ENCODE measurements at regions not wholly inside any gene's neighbourhood (a gene's known extent, or its start where the extent isn't known, plus 50 kb on each side); places are given as distances from the start of the nearest gene placed in this dataset.

GRCh38 chr1:70892930-70893329 lies 154.7 kb downstream of the PTGER3 start:
- WGBS (ENCODE audit: insufficient coverage, low coverage, missing lambda C conversion rate) = 0% methylated on average over 1 of the region's 1 CpG
- Histone ChIP-seq H3K4me2 (ENCODE audit: insufficient read depth, low read length) (no peak overlapping the region), H2AFZ (ENCODE audit: low read depth, low read length) (no peak overlapping the region), H3K27ac (ENCODE audit: extremely low read depth, low read depth, low read length) (no peak overlapping the region), H3K9me3 (replicated peaks; ENCODE audit: control insufficient read depth, insufficient read depth, low read depth, low read length) (no peaks in the 10 kb centered on the region), H3K4me1 (replicated peaks in 1 of 2; ENCODE audit: control insufficient read depth in 2 of 2, insufficient read depth in 2 of 2, low read length in 2 of 2) (peaks cover 0 to 35% of the 10 kb centered on the region in 2 experiments; a peak in 3 of 5 replicates), H3K9ac (ENCODE audit: insufficient read depth in 1 of 2, low read depth in 2 of 2, low read length in 2 of 2) (no peak overlapping the region), H3K27me3 (ENCODE audit: control insufficient read depth in 2 of 2, insufficient read depth in 2 of 2, low read length in 2 of 2) (no peaks in the 10 kb centered on the region), H4K20me1 (replicated peaks; ENCODE audit: control insufficient read depth, insufficient read depth, low read length) (no peaks in the 10 kb centered on the region), H3K9me1 (ENCODE audit: control insufficient read depth, insufficient read depth, low read length) (no peaks in the 10 kb centered on the region), H3K4me3 (no peak overlapping the region), H3K79me2 (ENCODE audit: control insufficient read depth, insufficient read depth, low read length) (no peaks in the 10 kb centered on the region), H3K36me3 (ENCODE audit: control insufficient read depth, insufficient read depth, low read length) (no peaks in the 10 kb centered on the region)
- in situ Hi-C loops (cut with MboI) (no loop called here), intact Hi-C loops (cut with micrococcal nuclease) (loop anchor here (5.0 kb wide), 1 partner anchor 206 kb away; no protein-coding TSS in a partner anchor)
- FAIRE-seq (no peak), DNase-seq (ENCODE audit: extremely low read depth in 1 of 4, low spot score in 3 of 4) (no peak), ATAC-seq (no peak)
- CTCF ChIA-PET (ENCODE audit: low intra/inter-chr PET ratio) = no interaction called here
- POLR2A ChIA-PET = interaction anchor here (0.5 to 0.8 kb wide), 2 partner anchors 10 to 87 kb away, joined by 3 read pairs; no protein-coding TSS in a partner anchor
- no TSS peak for BruUV-seq (replicated peaks)
- TF ChIP-seq KAT7 (CRISPR knock-in tag; IDR thresholded peaks at IDR 0.05; ENCODE audit: borderline replicate concordance) (no peak), SIRT6 (IDR thresholded peaks at IDR 0.05; ENCODE audit: low read depth, low read length) (no peak), ZNF644 (tag; IDR thresholded peaks at IDR 0.05; ENCODE audit: low read depth) (no peak), ZNF134 (CRISPR knock-in tag; conservative IDR thresholded peaks at IDR 0.05) (no peak), ZNF830 (CRISPR knock-in tag; IDR thresholded peaks at IDR 0.05) (no peak), FOXK1 (CRISPR knock-in tag; IDR thresholded peaks at IDR 0.05; ENCODE audit: borderline replicate concordance) (no peak), ZNF583 (CRISPR knock-in tag; IDR thresholded peaks at IDR 0.05) (no peak), NFXL1 (CRISPR knock-in tag; IDR thresholded peaks at IDR 0.05) (no peak), GTF2B (IDR thresholded peaks at IDR 0.05; ENCODE audit: extremely low read depth, insufficient read length) (no peak), TEAD2 (tag; IDR thresholded peaks at IDR 0.05) (no peak), ZNF561 (CRISPR knock-in tag; conservative IDR thresholded peaks at IDR 0.05) (no peak), HNRNPL (IDR thresholded peaks at IDR 0.05; ENCODE audit: low read depth, low read length) (no peak), CBX8 (IDR thresholded peaks at IDR 0.05; ENCODE audit: borderline replicate concordance, extremely low read depth, low read depth, low read length, poor library complexity, severe bottlenecking) (no peak), CSDE1 (IDR thresholded peaks at IDR 0.05) (no peak), ZNF165 (CRISPR knock-in tag; IDR thresholded peaks at IDR 0.05; ENCODE audit: borderline replicate concordance) (no peak), MEIS2 (IDR thresholded peaks at IDR 0.05; ENCODE audit: partially characterized antibody) (no peak), TEAD4 (IDR thresholded peaks at IDR 0.05; ENCODE audit: low read length) (no peak), TEAD4 (CRISPR knock-in tag; IDR thresholded peaks at IDR 0.05; ENCODE audit: borderline replicate concordance) (no peak)

Data from K562 (cell line).